Neuron (in vitro differentiated cells): ENCODE measurements at regions not wholly inside any gene's neighbourhood (a gene's known extent, or its start where the extent isn't known, plus 50 kb on each side); places are given as distances from the start of the nearest gene placed in this dataset.

ENCODE experiments used
- H2AFZ ChIP-seq: one replicate; pipeline ENCODE4 v1.6.1; 2013; ENCODE audit warnings: low read depth, mild to moderate bottlenecking, inconsistent platforms, low read length, moderate library complexity
- H3K27me3 ChIP-seq: one replicate; pipeline ENCODE4 v1.6.1; 2013; ENCODE audit warnings: low read length; ENCODE audit not compliant: insufficient read depth
- H3K36me3 ChIP-seq: one replicate; pipeline ENCODE4 v1.6.1; 2013; ENCODE audit warnings: low read length; ENCODE audit not compliant: insufficient read depth
- H3K4me1 ChIP-seq: one replicate; pipeline ENCODE4 v1.6.1; 2013; ENCODE audit warnings: low read length; ENCODE audit not compliant: insufficient read depth
- H3K4me3 ChIP-seq: 2 replicates; pipeline ENCODE4 v1.5.1; 2013; ENCODE audit warnings: mild to moderate bottlenecking, low read length, moderate library complexity
- H3K9me3 ChIP-seq: one replicate; pipeline ENCODE4 v1.6.1; 2013; ENCODE audit warnings: low read length

- Histone ChIP-seq H3K36me3 (no peaks in the 10 kb centered on the region), H2AFZ (no peak overlapping the region), H3K4me3 (no peak overlapping the region), H3K9me3 (no peaks in the 10 kb centered on the region), H3K4me1 (peaks cover 16% of the 10 kb centered on the region), H3K27me3 (no peaks in the 10 kb centered on the region)
Observed at GRCh38 chr18:64273724-64274123, 124.8 kb upstream of the LINC00305 start.

GRCh38 chr18:64271975-64272659 is 123.2 kb upstream of the LINC00305 start:
- no peaks in the 10 kb centered on the region for H3K36me3 ChIP-seq
- H3K27me3 ChIP-seq: no peaks in the 10 kb centered on the region
- no peaks in the 10 kb centered on the region for H3K9me3 ChIP-seq
- no peak overlapping the region for H3K4me3 ChIP-seq
- H3K4me1 ChIP-seq: peaks cover 16% of the 10 kb centered on the region
- no peak overlapping the region for H2AFZ ChIP-seq

GRCh38 chr18:64271246-64271645 is 122.4 kb upstream of the LINC00305 start:
- Histone ChIP-seq H3K9me3 (no peaks in the 10 kb centered on the region), H3K36me3 (no peaks in the 10 kb centered on the region), H2AFZ (no peak overlapping the region), H3K4me1 (peaks cover 16% of the 10 kb centered on the region), H3K27me3 (no peaks in the 10 kb centered on the region), H3K4me3 (no peak overlapping the region)

GRCh38 chr18:64270608-64271007 is 121.7 kb upstream of the LINC00305 start:
- Histone ChIP-seq H2AFZ (no peak overlapping the region), H3K4me1 (peaks cover 16% of the 10 kb centered on the region), H3K36me3 (no peaks in the 10 kb centered on the region), H3K27me3 (no peaks in the 10 kb centered on the region), H3K9me3 (no peaks in the 10 kb centered on the region), H3K4me3 (no peak overlapping the region)

- Histone ChIP-seq H3K4me3 (no peak overlapping the region), H3K27me3 (no peaks in the 10 kb centered on the region), H3K36me3 (no peaks in the 10 kb centered on the region), H3K9me3 (no peaks in the 10 kb centered on the region), H3K4me1 (peaks cover 16% of the 10 kb centered on the region), H2AFZ (no peak overlapping the region)
Observed at GRCh38 chr18:64270121-64270520, 121.2 kb upstream of the LINC00305 start.

GRCh38 chr18:64264171-64264570 is 115.3 kb upstream of the LINC00305 start:
- Histone ChIP-seq H3K9me3 (no peaks in the 10 kb centered on the region), H3K27me3 (no peaks in the 10 kb centered on the region), H3K4me1 (no peaks in the 10 kb centered on the region), H2AFZ (no peak overlapping the region), H3K4me3 (no peak overlapping the region), H3K36me3 (no peaks in the 10 kb centered on the region)

- Histone ChIP-seq H3K36me3 (no peaks in the 10 kb centered on the region), H3K27me3 (no peaks in the 10 kb centered on the region), H3K4me1 (no peaks in the 10 kb centered on the region), H3K9me3 (no peaks in the 10 kb centered on the region), H3K4me3 (no peak overlapping the region), H2AFZ (no peak overlapping the region)
Observed at GRCh38 chr18:64260810-64261209, 111.9 kb upstream of the LINC00305 start.

GRCh38 chr18:64259871-64260270 is 111.0 kb upstream of the LINC00305 start:
- Histone ChIP-seq H3K4me1 (no peaks in the 10 kb centered on the region), H3K9me3 (no peaks in the 10 kb centered on the region), H3K36me3 (no peaks in the 10 kb centered on the region), H3K27me3 (no peaks in the 10 kb centered on the region), H2AFZ (no peak overlapping the region), H3K4me3 (no peak overlapping the region)

- H3K4me1 ChIP-seq: no peaks in the 10 kb centered on the region
- H3K9me3 ChIP-seq: no peaks in the 10 kb centered on the region
- no peak overlapping the region for H3K4me3 ChIP-seq
- H3K36me3 ChIP-seq: no peaks in the 10 kb centered on the region
- no peaks in the 10 kb centered on the region for H3K27me3 ChIP-seq
- H2AFZ ChIP-seq: no peak overlapping the region
Observed at GRCh38 chr18:64258111-64258650, 109.3 kb upstream of the LINC00305 start.

- Histone ChIP-seq H3K27me3 (no peaks in the 10 kb centered on the region), H2AFZ (no peak overlapping the region), H3K4me3 (no peak overlapping the region), H3K36me3 (no peaks in the 10 kb centered on the region), H3K9me3 (no peaks in the 10 kb centered on the region), H3K4me1 (no peaks in the 10 kb centered on the region)
Observed at GRCh38 chr18:64254399-64255093, 105.7 kb upstream of the LINC00305 start.

- no peaks in the 10 kb centered on the region for H3K27me3 ChIP-seq
- H2AFZ ChIP-seq: no peak overlapping the region
- H3K4me1 ChIP-seq: no peaks in the 10 kb centered on the region
- no peaks in the 10 kb centered on the region for H3K36me3 ChIP-seq
- no peaks in the 10 kb centered on the region for H3K9me3 ChIP-seq
- H3K4me3 ChIP-seq: no peak overlapping the region
Observed at GRCh38 chr18:64253873-64254272, 105.0 kb upstream of the LINC00305 start.

- Histone ChIP-seq H3K4me3 (no peak overlapping the region), H3K4me1 (no peaks in the 10 kb centered on the region), H3K9me3 (no peaks in the 10 kb centered on the region), H3K27me3 (no peaks in the 10 kb centered on the region), H3K36me3 (no peaks in the 10 kb centered on the region), H2AFZ (no peak overlapping the region)
Observed at GRCh38 chr18:64253222-64253621, 104.3 kb upstream of the LINC00305 start.

GRCh38 chr18:64248836-64249235 is 99.9 kb upstream of the LINC00305 start:
- no peaks in the 10 kb centered on the region for H3K36me3 ChIP-seq
- H3K27me3 ChIP-seq: no peaks in the 10 kb centered on the region
- H3K4me1 ChIP-seq: no peaks in the 10 kb centered on the region
- no peak overlapping the region for H2AFZ ChIP-seq
- H3K9me3 ChIP-seq: no peaks in the 10 kb centered on the region
- no peak overlapping the region for H3K4me3 ChIP-seq
